Ureter (tissue), 1 donor: ENCODE measurements at regions not wholly inside any gene's neighbourhood (a gene's known extent, or its start where the extent isn't known, plus 50 kb on each side); places are given as distances from the start of the nearest gene placed in this dataset.
"Not testable (repeated sequence)": the region's sequence is repeated elsewhere in the genome, so short reads cannot be mapped to it uniquely, and the experiment has no call there.

Experiments used
- DNase-seq: peaks from one replicate; pipeline ENCODE4 v3.0.0-alpha.2; 2020; ENCODE audit warnings: low spot score
- donor health status: DM: yes; HTN: yes; CAD: no.

GRCh38 chr1:78292361-78292760 lies 198.4 kb upstream of the PTGFR start:
- no peak for DNase-seq

DNA sequence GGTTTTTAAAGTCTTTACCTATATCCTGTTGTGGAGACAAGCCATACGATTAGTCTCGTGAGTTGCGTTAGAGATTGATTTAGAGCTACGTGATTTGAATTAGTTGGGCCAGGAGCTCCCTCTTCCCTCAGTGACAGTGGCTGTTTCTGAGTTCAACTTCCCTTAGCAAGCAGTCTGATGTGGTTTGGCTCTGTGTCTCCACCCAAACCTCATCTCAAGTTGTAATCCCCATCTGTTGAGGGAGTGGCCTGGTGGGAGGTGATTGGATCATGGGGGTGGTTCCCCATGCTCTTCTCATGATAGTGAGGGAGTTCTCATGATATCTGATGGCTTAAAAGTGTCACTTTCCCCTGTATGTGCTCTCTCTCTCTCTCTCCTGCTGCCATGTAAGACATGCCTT lies 192.9 kb upstream of the PTGFR start:
- DNase-seq = no peak

- no peak for DNase-seq
Measured at GRCh38 chr1:78298349-78298748, 192.4 kb upstream of the PTGFR start.

GRCh38 chr1:78301141-78301540 lies 189.6 kb upstream of the PTGFR start:
- DNase-seq = no peak

DNA sequence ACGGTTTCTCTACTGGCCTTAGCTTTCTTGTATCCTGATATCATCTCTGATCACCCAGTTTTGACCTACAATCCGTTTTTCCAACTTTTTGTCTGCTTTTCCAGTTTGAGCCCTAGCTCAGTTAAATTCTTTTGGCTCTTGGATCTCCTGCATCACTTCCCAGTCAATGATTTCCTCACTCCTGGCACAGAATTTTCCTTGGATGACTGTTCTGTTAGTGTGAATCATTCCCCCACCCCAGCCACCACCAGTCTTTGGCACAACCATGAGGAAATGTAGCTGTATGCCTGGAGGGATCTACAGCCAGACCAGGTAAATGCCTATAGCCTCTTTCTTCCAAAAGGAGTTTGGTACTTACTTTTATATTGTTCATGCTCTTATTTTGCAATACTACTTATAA lies 187.2 kb upstream of the PTGFR start:
- DNase-seq = no peak

DNA sequence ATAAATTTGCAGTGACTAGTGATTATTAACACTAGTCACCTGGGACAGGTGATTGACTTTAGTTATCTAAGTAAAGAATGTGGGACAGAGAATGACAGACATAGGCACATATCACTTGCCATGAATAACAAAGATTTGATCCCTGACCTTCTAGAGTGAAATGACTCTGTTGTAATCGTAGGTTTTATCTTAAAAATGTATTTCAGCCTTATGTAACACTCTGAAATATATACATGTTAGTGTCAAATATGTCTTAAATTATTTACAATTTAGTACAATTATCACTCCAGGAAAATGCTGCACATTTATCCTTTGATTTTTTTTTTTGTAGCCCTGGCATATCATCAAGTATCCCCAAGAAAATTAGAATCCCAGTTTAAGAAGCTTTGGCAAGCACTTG lies 186.4 kb upstream of the PTGFR start:
- DNase-seq = no peak

GRCh38 chr1:78304761-78305160 lies 186.0 kb upstream of the PTGFR start:
- no peak for DNase-seq

DNA sequence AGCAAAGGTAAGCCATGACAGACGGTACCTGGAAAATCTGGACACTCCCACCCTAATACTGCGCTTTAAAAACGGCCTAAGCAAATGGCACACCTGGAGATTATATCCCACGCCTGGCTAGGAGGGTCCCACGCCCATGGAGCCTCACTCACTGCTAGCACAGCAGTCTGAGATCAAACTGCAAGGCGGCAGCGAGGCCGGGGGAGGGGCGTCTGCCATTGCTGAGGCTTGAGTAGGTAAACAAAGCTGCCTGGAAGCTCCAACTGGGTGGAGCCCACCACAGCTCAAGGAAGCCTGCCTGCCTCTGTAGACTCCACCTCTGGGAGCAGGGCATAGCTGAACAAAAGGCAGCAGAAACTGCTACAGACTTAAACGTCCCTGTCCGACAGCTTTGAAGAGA lies 180.5 kb upstream of the PTGFR start:
- not testable (repeated sequence) for DNase-seq

DNA sequence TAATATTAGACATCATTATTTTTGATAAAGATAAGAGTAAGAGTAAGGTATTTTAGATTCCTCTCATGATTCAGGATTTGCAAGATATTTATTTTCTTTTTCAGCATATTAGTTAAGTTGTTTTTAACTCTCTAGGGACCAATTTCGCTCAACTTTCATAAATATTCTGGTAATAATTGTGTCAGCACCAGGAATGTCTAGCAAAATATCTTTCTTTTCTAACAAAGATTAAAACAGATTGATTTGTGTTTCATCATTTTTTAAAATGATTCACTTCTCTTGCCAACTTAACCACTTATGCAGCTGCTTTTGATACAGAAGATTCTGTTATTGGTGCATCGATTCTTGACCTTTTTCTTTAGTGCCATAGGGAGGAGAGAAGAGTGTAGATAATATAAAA lies 172.8 kb upstream of the PTGFR start:
- DNase-seq = no peak

- DNase-seq = no peak
Measured at GRCh38 chr1:78319603-78320002, 171.2 kb upstream of the PTGFR start.

- DNase-seq = no peak
Measured at GRCh38 chr1:78322928-78323680, 167.7 kb upstream of the PTGFR start.

GRCh38 chr1:78325293-78325692 lies 165.5 kb upstream of the PTGFR start:
- DNase-seq = no peak

DNA sequence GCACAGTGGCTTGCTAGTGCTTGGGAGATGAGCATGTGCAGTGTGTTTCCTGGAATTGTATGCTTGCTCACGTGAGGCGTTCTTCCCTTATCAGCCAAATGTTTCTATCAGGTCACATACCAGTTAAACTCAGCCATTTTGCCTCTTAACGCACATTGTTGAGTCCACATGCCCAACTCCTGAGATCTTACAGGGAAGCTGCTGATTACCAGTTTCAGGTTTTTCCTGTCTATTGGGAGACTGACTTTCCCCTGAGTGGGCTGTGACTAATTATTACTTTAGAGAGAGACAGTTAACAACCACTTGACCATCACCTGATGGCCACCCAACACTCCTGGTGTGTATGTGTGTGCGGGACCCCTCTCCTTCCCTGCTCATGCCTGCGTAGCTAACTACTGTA lies 161.3 kb upstream of the PTGFR start:
- DNase-seq = no peak

GRCh38 chr1:78331799-78332198 lies 159.0 kb upstream of the PTGFR start:
- DNase-seq = no peak

GRCh38 chr1:78333502-78333901 lies 157.3 kb upstream of the PTGFR start:
- no peak for DNase-seq

DNA sequence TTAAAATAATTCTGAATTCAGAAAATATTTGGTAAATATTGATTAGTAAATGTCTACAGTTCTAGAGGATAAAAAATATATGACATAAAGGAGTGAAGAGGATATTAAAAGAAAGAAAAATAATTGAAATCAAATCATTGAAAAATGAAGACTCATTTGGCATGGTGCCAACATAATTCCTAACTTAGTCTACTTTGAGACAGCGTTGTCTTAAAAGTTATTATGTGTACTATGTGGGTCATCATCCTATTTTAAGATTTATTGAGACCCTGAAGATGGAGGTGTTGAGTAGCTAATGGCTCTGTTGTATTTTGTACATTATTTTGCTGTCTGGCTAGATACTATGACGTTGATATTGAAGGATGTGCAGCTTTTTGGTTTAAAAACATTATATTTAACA lies 156.7 kb upstream of the PTGFR start:
- DNase-seq = no peak

DNA sequence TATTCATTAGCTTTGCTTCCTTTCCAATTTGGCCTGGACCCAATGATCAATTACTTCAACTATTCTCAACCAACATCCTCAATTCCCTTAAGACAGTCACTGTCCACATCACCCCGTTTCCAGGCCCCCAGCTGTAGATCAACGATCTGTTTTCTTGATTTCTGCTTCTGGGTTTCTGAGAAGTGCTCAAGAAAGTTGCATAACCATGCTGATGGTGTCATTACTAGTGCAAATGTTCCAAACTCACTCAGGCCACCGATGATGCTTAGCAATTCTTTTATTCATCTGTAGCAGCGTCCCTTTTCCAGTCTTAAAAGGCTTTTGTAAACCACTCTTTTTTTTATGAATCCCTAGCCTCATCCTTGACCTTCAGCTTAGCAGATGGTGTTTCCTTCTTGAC lies 155.8 kb upstream of the PTGFR start:
- DNase-seq = no peak

- not testable (repeated sequence) for DNase-seq
Measured at GRCh38 chr1:78336751-78337150, 154.0 kb upstream of the PTGFR start.

DNA sequence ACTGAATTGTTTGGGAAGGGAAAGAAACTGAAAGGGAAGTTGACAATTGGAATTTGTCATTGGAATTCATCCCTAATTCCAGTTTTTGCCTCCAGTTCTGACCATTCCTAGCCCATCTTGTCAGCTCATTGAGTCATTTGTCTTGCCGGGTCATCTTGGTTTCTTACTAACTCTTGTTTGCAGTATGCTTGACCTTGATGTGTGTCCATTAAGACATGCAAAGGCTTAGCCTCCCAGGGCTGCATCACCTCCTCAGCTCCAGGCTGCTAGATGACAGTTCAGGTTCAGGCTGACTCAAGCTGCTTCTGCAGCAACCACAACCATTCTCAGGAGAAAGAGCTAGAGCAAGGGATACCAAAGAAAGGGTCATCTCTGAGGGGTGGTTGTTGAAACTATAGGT lies 151.3 kb upstream of the PTGFR start:
- no peak for DNase-seq

- DNase-seq = no peak
Measured at GRCh38 chr1:78340006-78340405, 150.8 kb upstream of the PTGFR start.

DNA sequence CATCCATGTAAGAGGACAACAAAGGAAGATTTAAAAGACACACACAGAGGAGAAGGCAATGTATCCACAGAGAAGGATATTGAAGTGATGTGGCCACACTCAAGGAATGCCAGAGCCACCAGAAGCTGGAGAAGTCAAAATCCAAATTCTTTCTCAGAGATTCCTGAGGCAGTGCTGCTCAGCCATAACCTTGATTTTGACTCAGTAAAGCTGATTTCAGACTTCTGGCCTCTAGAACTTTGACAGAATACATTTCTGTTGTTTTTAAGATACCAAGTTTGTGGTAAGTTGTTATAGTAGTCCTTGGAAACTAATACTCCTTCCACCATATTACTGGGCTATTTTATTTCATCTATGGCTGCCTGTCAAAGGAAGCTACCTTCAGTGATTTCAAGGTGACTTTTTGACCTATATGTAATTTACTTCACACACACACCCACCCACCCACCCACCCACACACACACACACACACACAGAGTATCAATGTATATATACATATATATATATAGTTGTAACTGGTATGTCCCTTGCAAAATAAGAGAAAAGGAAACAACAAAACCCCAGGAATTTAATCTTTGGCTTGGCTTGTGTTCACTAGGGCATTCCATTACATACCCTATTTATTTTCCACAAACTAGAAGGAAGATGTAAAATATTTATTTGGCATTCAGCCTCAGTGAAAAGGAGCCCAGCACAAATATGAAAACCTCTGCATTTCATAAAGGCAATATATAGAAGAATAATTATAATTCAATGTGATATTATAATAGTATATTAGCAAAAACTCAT lies 142.1 kb upstream of the PTGFR start:
- no peak for DNase-seq

- no peak for DNase-seq
Measured at GRCh38 chr1:78351551-78352216, 139.1 kb upstream of the PTGFR start.

DNA sequence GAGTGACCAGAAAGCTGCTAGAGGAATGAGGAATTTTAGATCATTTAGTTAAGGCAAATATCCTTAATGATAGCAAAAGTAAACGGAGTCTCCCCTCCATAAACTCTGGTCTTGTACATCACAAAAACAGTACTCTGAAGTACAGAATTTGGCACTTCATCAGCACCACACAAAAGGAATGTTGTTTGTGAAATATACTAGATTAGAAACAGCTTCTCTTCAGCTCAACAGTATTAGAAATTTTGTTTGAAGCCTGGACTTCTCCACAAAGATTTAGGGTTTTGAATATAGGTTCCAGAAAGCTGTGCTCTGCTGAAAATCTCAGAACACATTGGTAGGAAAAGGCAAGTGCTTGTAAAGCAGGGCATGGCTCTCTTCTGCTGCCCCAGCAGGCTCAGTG lies 135.1 kb upstream of the PTGFR start:
- no peak for DNase-seq
